HUDEP-2 (cell line): ENCODE measurements at regions not wholly inside any gene's neighbourhood (a gene's known extent, or its start where the extent isn't known, plus 50 kb on each side); places are given as distances from the start of the nearest gene placed in this dataset.
"Not testable (repeated sequence)": the region's sequence is repeated elsewhere in the genome, so short reads cannot be mapped to it uniquely, and the experiment has no call there.

ENCODE experiments used
- DNase-seq, 76 experiments: peaks; one replicate each; lab custom pipeline; 2025; ENCODE audit not compliant: unreplicated experiment in 76 of 76; lab: John Stamatoyannopoulos, UW

DNA sequence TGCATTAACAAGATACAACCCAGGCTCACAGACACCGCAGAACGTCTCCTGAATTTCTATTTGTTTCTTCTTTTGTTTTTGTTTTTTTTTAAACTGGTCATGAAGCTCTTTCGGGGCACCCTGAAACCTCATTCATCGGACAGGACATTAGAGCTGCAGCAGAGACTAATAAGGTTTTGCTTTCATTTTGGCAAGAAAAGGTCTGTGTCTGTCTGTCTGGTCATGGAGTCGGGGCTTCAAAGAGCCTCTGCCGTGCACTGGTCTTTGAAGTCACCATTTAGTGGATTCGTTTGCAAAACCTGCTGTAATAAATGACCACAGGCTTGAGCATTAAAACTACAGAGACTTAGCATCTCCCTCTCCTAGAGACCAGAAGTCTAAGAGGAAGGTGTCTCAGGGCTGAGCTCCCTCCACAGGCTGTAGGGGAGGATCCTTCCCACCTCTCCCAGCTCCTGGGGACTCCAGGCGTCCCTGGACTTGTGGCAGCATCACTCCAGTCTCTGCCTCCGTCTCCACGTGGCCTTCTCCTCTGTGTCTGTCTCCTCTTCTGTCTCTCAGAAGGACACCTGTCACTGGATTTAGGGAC is 247.5 kb downstream of the CRLF2 start:
- DNase-seq: no peak

- no peak for DNase-seq
Observed at GRCh38 chrX:960821-961220, 251.6 kb downstream of the CRLF2 start.

GRCh38 chrX:959595-959994 is 252.9 kb downstream of the CRLF2 start:
- DNase-seq: no peak

DNA sequence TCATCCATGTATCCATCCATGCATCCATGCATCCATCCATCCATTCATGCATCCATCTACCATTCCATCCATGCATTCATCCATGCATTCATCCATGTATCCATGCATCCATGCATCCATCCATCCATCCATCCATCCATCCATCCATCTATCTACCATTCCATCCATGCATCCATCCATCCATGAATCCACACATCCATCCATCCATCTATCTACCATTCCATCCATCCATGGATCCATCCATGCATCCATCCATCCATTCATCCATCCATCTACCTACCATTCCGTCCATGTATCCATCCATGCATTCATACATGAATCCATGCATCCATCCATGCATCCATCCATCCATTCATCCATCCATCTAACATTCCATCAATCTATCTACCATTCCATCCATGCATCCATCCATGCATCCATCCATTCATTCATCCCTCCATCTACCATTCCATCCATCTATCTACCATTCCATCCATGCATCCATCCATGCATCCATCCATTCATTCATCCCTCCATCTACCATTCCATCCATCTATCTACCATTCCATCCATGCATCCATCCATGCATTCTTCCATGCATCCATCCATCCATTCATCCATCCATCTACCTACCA is 257.2 kb downstream of the CRLF2 start:
- not testable (repeated sequence) for DNase-seq

DNA sequence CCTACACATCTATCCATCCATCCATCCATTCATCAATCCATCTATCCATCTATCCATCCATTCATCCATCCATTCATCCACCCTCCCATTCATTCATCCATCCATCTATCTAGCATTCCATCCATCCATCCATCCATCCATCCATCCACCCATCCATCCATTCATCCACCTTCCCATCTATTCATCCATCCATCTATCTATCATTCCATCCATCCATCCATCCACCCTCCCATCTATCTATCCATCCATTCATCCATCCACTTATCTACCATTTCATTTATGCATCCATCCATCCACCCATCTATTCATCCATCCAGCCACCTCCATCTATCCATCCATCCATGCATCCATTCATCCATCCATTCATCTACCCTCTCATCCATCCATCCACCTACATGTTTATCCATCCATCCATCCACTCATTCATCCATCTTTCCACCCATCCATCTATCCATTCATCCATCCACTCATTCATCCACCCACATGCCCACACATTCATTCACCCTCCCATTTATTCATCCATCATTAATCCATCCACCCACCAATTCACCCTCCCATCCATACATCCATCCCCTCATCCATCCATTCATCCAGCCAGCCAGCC is 258.5 kb downstream of the CRLF2 start:
- no peak for DNase-seq

DNA sequence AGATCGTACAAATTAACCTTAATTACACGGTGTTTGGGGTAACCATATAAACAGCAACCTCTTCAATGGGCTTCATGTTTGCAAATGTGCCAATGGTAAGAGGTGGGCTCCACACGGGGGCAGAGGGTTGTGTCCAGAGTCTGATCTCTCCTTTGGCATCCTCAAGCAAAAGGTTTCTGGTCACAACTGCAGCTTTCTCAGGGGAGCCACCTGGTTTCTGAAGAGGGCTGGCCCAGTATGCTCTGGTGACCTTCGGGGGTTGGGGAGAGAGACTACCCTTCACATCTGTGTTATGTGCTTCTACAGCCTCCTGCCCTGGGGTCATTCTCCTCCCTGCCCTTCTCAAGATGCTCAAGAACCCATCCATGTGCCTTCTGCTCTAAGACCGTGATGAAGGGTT is 259.6 kb downstream of the CRLF2 start:
- no peak for DNase-seq

GRCh38 chrX:947262-947661 is 265.2 kb downstream of the CRLF2 start:
- not testable (repeated sequence) for DNase-seq

DNA sequence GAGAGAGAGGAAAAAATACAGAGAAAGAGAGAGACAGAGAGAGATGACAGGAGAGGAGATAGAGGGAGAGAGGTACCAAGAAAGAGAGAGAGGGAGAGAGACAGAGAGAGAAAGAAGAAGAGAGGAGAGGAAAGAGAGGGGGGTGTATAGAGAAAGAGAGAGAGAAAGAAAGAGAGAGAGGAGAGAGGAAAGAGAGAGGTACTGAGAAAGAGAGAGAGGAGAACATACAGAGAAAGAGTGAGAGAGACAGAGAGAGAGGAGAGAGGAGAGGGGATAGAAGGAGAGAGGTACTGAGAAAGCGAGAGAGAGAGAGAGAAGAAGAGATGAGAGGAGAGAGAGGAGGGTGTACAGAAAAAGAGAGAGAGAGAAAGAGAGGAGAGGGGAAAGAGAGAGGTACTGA is 269.4 kb downstream of the CRLF2 start:
- DNase-seq: no peak

DNA sequence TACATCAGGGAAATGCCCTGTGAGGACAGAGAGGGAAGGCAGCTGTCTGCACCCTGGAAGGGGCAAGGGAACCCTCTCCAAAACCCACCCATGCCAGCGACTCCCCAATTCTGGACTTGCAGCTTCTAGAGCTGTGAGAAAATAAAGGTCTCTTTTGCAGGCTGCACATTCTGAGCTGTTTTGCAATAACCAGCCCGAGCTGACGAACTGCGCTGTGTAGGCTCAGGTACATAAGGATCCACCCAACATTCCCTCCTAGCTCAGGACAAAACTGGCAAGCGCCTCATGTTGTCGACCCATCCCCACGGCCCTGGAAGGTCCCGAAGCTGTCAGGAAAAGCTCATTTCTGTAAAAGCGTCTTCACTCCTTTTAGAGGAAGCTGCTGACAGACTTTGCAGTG is 271.8 kb downstream of the CRLF2 start:
- no peak for DNase-seq

GRCh38 chrX:936979-937769 is 275.3 kb downstream of the CRLF2 start:
- DNase-seq: no peak

DNA sequence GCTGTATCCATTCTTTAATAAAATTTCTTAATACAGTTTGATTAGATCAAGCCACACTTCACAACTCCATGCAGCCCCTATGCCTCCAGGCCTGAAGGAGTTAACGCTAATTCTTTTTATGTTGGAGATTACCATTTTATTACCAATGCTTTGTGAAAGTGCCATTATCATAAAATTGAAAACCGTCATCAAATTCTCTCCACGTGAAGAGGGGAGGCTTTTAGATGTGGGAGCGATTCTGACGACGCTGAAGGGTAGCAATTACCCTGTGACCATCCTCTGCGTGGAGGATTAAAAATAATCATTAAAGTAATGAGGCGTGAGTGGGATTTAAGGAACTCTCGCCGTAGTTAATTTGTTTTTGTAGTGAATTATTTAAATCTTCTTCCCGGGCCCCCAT is 278.8 kb downstream of the CRLF2 start:
- no peak for DNase-seq

DNA sequence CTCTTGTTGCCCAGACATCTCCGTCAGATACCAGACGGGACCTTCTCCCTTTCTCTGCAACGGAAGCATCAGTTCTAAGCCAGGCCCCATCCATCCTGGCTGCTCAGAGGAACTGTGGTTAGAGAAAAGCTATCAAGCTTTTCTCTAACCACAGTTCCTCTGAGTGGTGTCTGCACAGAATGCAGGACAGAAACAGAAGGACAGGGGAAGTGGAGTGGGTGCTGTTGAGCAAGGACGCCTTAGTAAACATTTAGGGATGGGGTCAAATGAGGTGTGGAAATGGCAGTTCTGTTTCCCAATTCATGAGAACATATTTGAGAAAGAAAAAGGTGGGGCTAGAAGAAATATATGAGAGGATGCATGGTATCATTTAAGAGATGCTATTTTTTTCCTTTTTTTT is 283.8 kb downstream of the CRLF2 start:
- no peak for DNase-seq

- DNase-seq: no peak
Observed at GRCh38 chrX:926991-927390, 285.5 kb downstream of the CRLF2 start.

DNA sequence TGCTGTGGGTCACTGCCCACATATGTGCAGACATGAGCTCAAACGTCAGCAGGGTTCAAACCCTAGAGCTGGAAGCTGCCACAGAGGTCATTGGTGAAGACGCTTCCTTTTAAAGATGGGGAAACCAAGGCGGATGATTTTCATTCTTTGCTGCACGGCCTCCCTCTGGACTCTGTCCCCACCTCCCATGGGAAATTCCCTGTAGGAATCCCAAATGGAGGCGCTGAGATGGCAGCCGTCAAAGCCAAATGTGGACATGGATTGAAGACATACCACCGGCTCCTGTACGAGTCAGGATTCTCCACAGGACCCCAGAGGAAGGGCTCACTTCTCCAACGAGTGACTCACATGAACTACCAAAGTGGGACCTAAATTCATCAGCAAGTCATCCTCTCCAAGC is 286.4 kb downstream of the CRLF2 start:
- DNase-seq: no peak

GRCh38 chrX:925652-926061 is 286.8 kb downstream of the CRLF2 start:
- no peak for DNase-seq

DNA sequence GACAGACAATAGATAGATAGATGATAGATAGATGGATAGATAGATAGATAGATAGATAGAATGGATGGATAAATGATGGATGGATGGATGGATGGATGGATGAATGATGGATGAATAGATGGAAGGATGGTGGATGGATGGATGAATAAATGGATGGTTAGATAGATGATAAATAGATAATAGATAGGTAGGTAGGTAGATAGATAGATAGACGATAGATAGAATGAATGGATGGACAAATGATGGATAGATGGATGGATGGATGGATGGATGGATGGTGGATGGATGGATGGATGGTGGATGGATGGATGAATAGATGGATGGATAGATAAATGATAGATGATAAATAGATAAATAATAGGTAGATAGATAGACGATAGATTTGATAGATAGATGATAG is 287.4 kb downstream of the CRLF2 start:
- DNase-seq: no peak

DNA sequence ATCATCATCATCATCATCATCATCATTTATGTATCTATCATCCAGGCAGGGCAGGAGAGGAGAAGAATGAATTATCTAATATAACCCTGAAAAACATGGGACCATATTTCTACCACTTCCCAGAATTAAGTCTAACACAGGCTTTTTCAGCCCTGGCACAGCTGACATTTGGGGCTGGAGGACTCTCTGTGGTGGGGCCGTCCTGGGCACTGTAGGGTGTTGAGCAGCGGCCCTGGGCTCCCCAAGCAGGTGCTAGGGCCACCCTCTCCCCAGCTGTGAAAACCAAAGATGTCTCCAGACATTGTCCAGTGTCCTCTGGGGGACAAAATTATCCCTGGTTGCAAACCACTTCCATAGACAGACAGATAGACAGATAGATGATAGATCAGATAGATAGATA is 288.4 kb downstream of the CRLF2 start:
- no peak for DNase-seq

GRCh38 chrX:920234-920799 is 289.7 kb downstream of the SHOX start:
- no peak for DNase-seq

DNA sequence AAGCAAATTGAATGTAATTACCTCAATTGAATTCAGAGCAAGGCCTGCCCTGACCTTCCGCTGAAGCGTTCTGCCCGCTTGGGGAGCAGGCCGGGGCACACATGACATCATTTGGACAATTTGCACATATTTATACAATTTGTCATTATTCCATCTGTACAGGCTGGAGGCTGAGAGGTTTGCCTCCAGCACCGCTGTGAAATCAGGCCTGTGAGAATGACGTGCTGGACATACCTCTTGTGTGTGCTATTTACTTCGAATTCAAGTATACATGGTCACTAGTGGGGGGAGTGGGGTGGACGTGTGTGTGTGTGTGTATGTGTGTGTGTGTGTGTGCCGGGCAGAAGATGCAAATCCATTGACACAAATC is 285.6 kb downstream of the SHOX start:
- DNase-seq: no peak

- DNase-seq: no peak
Observed at GRCh38 chrX:915427-916229, 285.0 kb downstream of the SHOX start.

DNA sequence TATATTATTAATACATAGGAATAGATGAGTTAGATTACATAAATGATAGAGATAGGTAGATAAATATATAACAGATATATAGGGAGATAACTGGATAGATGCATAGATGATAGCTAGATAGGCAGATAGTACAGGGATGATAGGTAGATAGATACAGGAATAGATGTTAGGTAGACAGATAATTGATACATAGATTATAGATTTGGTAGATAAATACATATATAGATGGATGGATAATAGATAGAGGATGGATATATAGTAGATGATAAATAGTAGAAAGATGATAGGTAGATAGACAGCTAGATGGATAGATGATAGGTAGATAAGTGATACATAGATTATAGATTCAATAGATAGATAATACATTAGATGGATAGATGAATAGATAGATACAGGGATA is 283.6 kb downstream of the SHOX start:
- no peak for DNase-seq
